GM12878 (cell line): ENCODE measurements at regions not wholly inside any gene's neighbourhood (a gene's known extent, or its start where the extent isn't known, plus 50 kb on each side); places are given as distances from the start of the nearest gene placed in this dataset.

Source experiments
- ATAC-seq: fragments of 200-7000 bp; cut with Tn5 transposase; 3 replicates; pipeline ENCODE4 v1.9.1; 2020; ENCODE audit warnings: mild to moderate bottlenecking, moderate library complexity
- BruUV-seq: library from RNA; stranded (reverse); fragments of 400-500 nt; replicated peaks from 2 replicates; lab custom pipeline; 2021; lab: Mats Ljungman, UMichigan
- CTCF ChIA-PET: fragments of 300-600 bp; sonication (Branson Sonifier 250); formaldehyde crosslinking; extraction: SDS; loops from one replicate; lab custom pipeline; 2021; ENCODE audit warnings: inconsistent platforms; lab: Yijun Ruan, JAX
- POLR2A ChIA-PET: fragments of 350-600 bp; formaldehyde crosslinking; extraction: SDS; loops from one replicate; lab custom pipeline; 2021; ENCODE audit warnings: inconsistent platforms; lab: Charles Lee
- RAD21 ChIA-PET: fragments of 300-600 bp; sonication (Branson Sonifier 250); formaldehyde crosslinking; loops from one replicate; lab custom pipeline; 2023; ENCODE audit warnings: antibody characterized with exemption; ENCODE audit not compliant: unreplicated experiment; lab: Charles Lee
- SMC1A ChIA-PET: fragments of 300-600 bp; sonication (Branson Sonifier 250); formaldehyde crosslinking; loops from one replicate; lab custom pipeline; 2023; ENCODE audit not compliant: unreplicated experiment, uncharacterized antibody; lab: Charles Lee
- DNase-seq: peaks from one replicate; pipeline ENCODE4 v3.0.0-alpha.2; 2011; ENCODE audit warnings: low read depth, low spot score
- FAIRE-seq: peaks from 3 replicates; lab custom pipeline; 2011; peaks lifted over from hg19 to GRCh38; lab: Jason Lieb, UNC
- H2AFZ ChIP-seq: 2 replicates; pipeline ENCODE4 v1.6.0; 2011; ENCODE audit warnings: low read depth, low read length, control low read depth; ENCODE audit not compliant: control insufficient read depth
- H3K27ac ChIP-seq: 2 replicates; pipeline ENCODE4 v1.5.1; 2011; ENCODE audit warnings: control low read depth; ENCODE audit not compliant: control insufficient read depth, insufficient read depth
- H3K27me3 ChIP-seq, 2 experiments: replicated peaks in 1 of 2; 2 replicates each; pipeline versions ENCODE4 v1.6.0 to v1.6.1; 2011; ENCODE audit warnings: low read length in 1 of 2; ENCODE audit not compliant: control insufficient read depth in 2 of 2, insufficient read depth in 2 of 2
- H3K36me3 ChIP-seq, 2 experiments: 2 replicates each; pipeline ENCODE4 v1.5.1; 2011; ENCODE audit warnings: low read length in 1 of 2; ENCODE audit not compliant: control insufficient read depth in 2 of 2, insufficient read depth in 2 of 2
- H3K4me1 ChIP-seq: 2 replicates; pipeline ENCODE4 v1.6.1; 2011; ENCODE audit warnings: mild to moderate bottlenecking, low read length, moderate library complexity, mixed read lengths; ENCODE audit not compliant: control insufficient read depth, insufficient read depth
- H3K4me2 ChIP-seq: 2 replicates; pipeline ENCODE4 v1.6.0; 2011; ENCODE audit warnings: control low read depth; ENCODE audit not compliant: control insufficient read depth, insufficient read depth
- H3K4me3 ChIP-seq: fragments of 200-600 bp; sonication (generic); 2 replicates; pipeline ENCODE4 v1.5.1; 2016
- H3K79me2 ChIP-seq: 2 replicates; pipeline ENCODE4 v1.6.0; 2011; ENCODE audit warnings: low read length; ENCODE audit not compliant: control insufficient read depth, insufficient read depth
- H3K9ac ChIP-seq: 2 replicates; pipeline ENCODE4 v1.8.0; 2011; ENCODE audit warnings: low read length, control low read depth, mixed read lengths; ENCODE audit not compliant: control insufficient read depth, insufficient read depth
- H3K9me3 ChIP-seq: replicated peaks from 3 replicates; pipeline ENCODE4 v1.5.1; 2011; ENCODE audit warnings: mild to moderate bottlenecking, low read length; ENCODE audit not compliant: control insufficient read depth, insufficient read depth
- H4K20me1 ChIP-seq: 2 replicates; pipeline ENCODE4 v1.6.0; 2011; ENCODE audit not compliant: control insufficient read depth, insufficient read depth
- CEBPZ ChIP-seq: fragments of 150-350 bp; IDR thresholded peaks from 2 replicates; pipeline ENCODE4 v1.6.1; 2016; ENCODE audit warnings: low read depth, low read length
- E2F8 ChIP-seq: fragments of 450-650 bp; IDR thresholded peaks from 2 replicates; pipeline ENCODE4 v1.6.1; 2018; ENCODE audit warnings: mild to moderate bottlenecking, low read depth, moderate library complexity; ENCODE audit not compliant: partially characterized antibody
- EED ChIP-seq: sonication (generic); IDR thresholded peaks from 2 replicates; pipeline ENCODE4 v1.6.1; 2016; ENCODE audit warnings: antibody characterized with exemption, low read depth
- IRF3 ChIP-seq: fragments of 450-650 bp; IDR thresholded peaks from 2 replicates; pipeline ENCODE4 v1.6.1; 2014; ENCODE audit warnings: mild to moderate bottlenecking
- MAX ChIP-seq: IDR thresholded peaks from 2 replicates; pipeline ENCODE4 v1.6.1; 2012; ENCODE audit warnings: low read depth, low read length, improper control_type of control experiment
- NFXL1 ChIP-seq: fragments of 450-650 bp; IDR thresholded peaks from 2 replicates; pipeline ENCODE4 v1.6.1; 2017; ENCODE audit warnings: antibody characterized with exemption, mild to moderate bottlenecking, borderline replicate concordance
- RFX5 ChIP-seq: IDR thresholded peaks from 2 replicates; pipeline ENCODE4 v1.6.1; 2011; ENCODE audit warnings: low read depth, low read length, improper control_type of control experiment
- TAF1 ChIP-seq: IDR thresholded peaks from 2 replicates; pipeline ENCODE4 v1.6.1; 2011; ENCODE audit warnings: mild to moderate bottlenecking, low read depth, low read length, borderline replicate concordance
- ZNF217 ChIP-seq: fragments of 450-650 bp; IDR thresholded peaks from 2 replicates; pipeline ENCODE4 v1.6.1; 2017; ENCODE audit warnings: antibody characterized with exemption, mild to moderate bottlenecking
- ZNF24 ChIP-seq: fragments of 450-650 bp; IDR thresholded peaks from 2 replicates; pipeline ENCODE4 v1.6.1; 2017; ENCODE audit warnings: antibody characterized with exemption, mild to moderate bottlenecking
- WGBS: methylation state at CpG from one replicate; pipeline ENCODE4 v1.1.6; 2016; ENCODE audit warnings: low lambda C conversion rate; ENCODE audit not compliant: insufficient replicate concordance, insufficient coverage; ENCODE audit errors: missing lambda C conversion rate; 5-methylcytosine and 5-hydroxymethylcytosine counted together
- in situ Hi-C: fragments of 300-500 bp; cut with MboI; formaldehyde crosslinking; loops from 9 replicates; pipeline ENCODE4 v1.14.3; 2018; ENCODE audit warnings: mixed read lengths
- intact Hi-C: fragments of 100-400 bp; cut with micrococcal nuclease; formaldehyde crosslinking; loops from one replicate; pipeline ENCODE4 v1.14.2; 2022; ENCODE audit not compliant: unreplicated experiment

GRCh38 chr16:77116856-77117255 is 74.1 kb upstream of the MON1B start:
- Histone ChIP-seq H3K4me2 (no peak overlapping the region), H3K4me1 (no peaks in the 10 kb centered on the region)
- CTCF ChIA-PET: no interaction called here
- intact Hi-C loops: no loop called here
- TF ChIP-seq EED: no peak
- TF ChIP-seq, all 136 proteins: peak for 0
- no peak for DNase-seq
- no peak for ATAC-seq
- Histone ChIP-seq H3K9me3 (no peaks in the 10 kb centered on the region), H3K9ac (no peak overlapping the region), H3K36me3 (no peaks in the 10 kb centered on the region), H4K20me1 (no peaks in the 10 kb centered on the region), H3K4me3 (no peak overlapping the region), H3K27ac (no peak overlapping the region), H3K27me3 (0 out of 4 replicates have a peak, but pooled peaks cover 0 to 3% of the 10 kb centered on the region in 2 experiments), H2AFZ (no peak overlapping the region), H3K79me2 (no peaks in the 10 kb centered on the region)
- POLR2A ChIA-PET: no interaction called here
- in situ Hi-C loops: no loop called here
- no TSS peak for BruUV-seq
- RAD21 ChIA-PET: no interaction called here
- WGBS: 0% methylated on average over 2 of the region's 2 CpGs
- SMC1A ChIA-PET: no interaction called here
- no peak for FAIRE-seq

- no peak overlapping the region for H3K9ac ChIP-seq
- 0 out of 4 replicates have a peak, but pooled peaks cover 0 to 3% of the 10 kb centered on the region in 2 experiments for H3K27me3 ChIP-seq
- H3K9me3 ChIP-seq: no peaks in the 10 kb centered on the region
- H3K4me1 ChIP-seq: no peaks in the 10 kb centered on the region
- H2AFZ ChIP-seq: no peak overlapping the region
- FAIRE-seq: no peak
- H4K20me1 ChIP-seq: no peaks in the 10 kb centered on the region
- WGBS: 9% methylated on average over 3 of the region's 3 CpGs
- intact Hi-C loops: no loop called here
- H3K36me3 ChIP-seq: no peaks in the 10 kb centered on the region
- no peak for ATAC-seq
- CTCF ChIA-PET: no interaction called here
- H3K79me2 ChIP-seq: no peaks in the 10 kb centered on the region
- DNase-seq: no peak
- in situ Hi-C loops: no loop called here
- RAD21 ChIA-PET: no interaction called here
- POLR2A ChIA-PET: no interaction called here
- no TSS peak for BruUV-seq
- H3K4me3 ChIP-seq: no peak overlapping the region
- no peak overlapping the region for H3K4me2 ChIP-seq
- H3K27ac ChIP-seq: no peak overlapping the region
- SMC1A ChIA-PET: no interaction called here
- TF ChIP-seq TAF1 (no peak), MAX (no peak), RFX5 (no peak), CEBPZ (no peak), IRF3 (no peak), NFXL1 (no peak), E2F8 (no peak), ZNF217 (no peak), ZNF24 (no peak)
Observed at GRCh38 chr16:77117707-77118106, 73.3 kb upstream of the MON1B start.
